Gastrocnemius medialis (tissue), 4 donors: ENCODE measurements at regions not wholly inside any gene's neighbourhood (a gene's known extent, or its start where the extent isn't known, plus 50 kb on each side); places are given as distances from the start of the nearest gene placed in this dataset.

Experiments used
- CTCF ChIP-seq, 5 experiments: fragments of 450-650 bp in 3 of 5; fragments of 200-600 bp in 2 of 5; sonication (generic) in 2 of 5; IDR thresholded peaks in 4 of 5; conservative IDR thresholded peaks in 1 of 5; 1 replicate in 4 of 5; 2 replicates in 1 of 5; pipeline ENCODE4 v1.5.1; 2016 to 2019; ENCODE audit warnings: antibody characterized with exemption in 5 of 5, mild to moderate bottlenecking in 3 of 5, moderate library complexity in 3 of 5
- POLR2A ChIP-seq, 2 donors: fragments of 450-650 bp; IDR thresholded peaks; one replicate each; pipeline ENCODE4 v1.6.1; 2017; ENCODE audit warnings: antibody characterized with exemption in 2 of 2, mild to moderate bottlenecking in 2 of 2, moderate library complexity in 2 of 2

GRCh38 chr9:85466834-85467233 lies 274.9 kb downstream of the AGTPBP1 start:
- TF ChIP-seq POLR2A (IDR thresholded peaks at IDR 0.05) (no peak), CTCF (IDR thresholded peaks at IDR 0.05 in 4 of 5, conservative IDR thresholded peaks at IDR 0.05 in 1 of 5) (no peak)
